ENCODE measurements at regions not wholly inside any gene's neighbourhood (a gene's known extent, or its start where the extent isn't known, plus 50 kb on each side); places are given as distances from the start of the nearest gene placed in this dataset.

GRCh38 chr10:47225219-47225927 is 74.6 kb upstream of the GDF10 start:
- no peak for DNase-seq (ENCODE audit: low read depth in 1 of 2, low spot score in 1 of 2)

DNA sequence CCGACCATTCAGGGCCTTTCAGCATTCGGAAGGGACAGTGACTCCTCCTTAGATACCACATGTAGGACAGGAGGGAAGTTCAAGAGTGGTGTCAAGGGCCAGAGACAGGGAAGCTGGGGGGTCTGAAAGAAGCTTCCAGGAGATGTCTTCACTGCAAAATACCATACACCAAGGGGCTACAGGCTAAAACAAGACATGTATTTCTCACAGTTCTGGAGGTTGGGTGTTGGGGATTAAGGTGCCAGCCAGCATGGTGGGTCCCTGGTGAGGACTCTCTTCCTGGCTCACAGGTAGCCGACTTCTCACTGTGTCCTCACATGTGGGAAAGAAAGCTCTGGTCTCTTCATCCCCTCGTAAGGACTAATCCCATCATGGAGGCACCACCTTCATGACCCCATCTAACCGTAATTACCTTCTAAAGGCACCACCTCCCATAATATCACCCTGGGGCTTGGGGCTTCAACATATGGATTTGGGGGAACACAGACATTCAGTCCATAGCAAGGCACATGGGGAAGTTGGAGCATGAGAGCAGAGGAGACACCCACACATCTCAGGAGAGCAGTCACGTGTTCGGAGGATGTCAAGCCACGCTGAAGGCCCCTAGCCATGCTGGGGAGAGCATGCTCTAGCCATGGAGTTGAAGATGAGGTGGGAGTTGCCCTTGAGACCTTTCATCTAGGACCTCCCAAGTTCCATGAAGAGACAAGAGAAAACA is 73.9 kb upstream of the GDF10 start:
- no peak for DNase-seq (ENCODE audit: low read depth in 1 of 2, low spot score in 1 of 2)

DNA sequence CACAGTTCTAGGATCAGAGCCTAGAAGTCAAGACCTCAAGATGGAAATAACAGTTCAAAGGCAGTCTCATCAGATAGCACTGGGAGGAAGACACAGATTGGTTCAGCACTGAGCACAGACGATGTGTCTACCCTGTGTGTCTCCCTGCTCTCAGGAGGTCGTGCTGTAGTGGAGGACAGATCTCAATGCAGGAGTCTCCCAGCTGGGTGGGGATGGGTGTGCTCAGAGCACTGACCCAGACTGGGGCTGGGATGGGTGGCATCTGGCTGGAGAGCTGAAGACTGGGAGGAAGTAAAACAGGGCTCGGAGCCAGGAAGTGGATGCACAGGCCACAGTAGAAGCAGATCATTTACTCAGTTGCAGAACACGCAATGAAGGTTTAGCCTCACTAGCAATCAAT is 69.5 kb upstream of the GDF10 start:
- no peak for DNase-seq (ENCODE audit: low read depth in 1 of 2, low spot score in 1 of 2)

- no peak for DNase-seq (ENCODE audit: low read depth in 1 of 2, low spot score in 1 of 2)
These were observed 69.0 kb upstream of the GDF10 start for GRCh38 chr10:47230957-47231356.

GRCh38 chr10:47231414-47231813 is 68.6 kb upstream of the GDF10 start:
- no peak for DNase-seq (ENCODE audit: low read depth in 1 of 2, low spot score in 1 of 2)

DNA sequence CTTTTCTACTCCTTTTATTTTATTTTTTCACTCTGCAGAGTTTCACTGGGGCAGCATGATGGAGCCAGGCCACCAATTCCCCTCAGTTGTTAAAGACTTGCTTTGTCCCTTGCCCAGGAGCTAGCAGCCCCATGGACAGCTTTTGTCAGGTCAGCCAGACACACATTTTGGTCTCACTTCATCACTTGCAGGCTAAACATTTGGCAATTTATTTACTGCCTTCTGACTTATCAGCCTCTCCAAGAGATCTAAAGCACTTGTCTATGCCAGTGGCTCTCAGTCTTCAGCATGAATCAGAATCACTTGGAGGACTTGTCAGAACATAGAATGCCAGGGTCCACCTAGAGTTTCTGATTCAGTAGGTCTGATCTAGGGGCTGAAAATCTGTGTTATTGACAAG is 66.4 kb upstream of the GDF10 start:
- no peak for DNase-seq (ENCODE audit: low read depth in 1 of 2, low spot score in 1 of 2)

DNA sequence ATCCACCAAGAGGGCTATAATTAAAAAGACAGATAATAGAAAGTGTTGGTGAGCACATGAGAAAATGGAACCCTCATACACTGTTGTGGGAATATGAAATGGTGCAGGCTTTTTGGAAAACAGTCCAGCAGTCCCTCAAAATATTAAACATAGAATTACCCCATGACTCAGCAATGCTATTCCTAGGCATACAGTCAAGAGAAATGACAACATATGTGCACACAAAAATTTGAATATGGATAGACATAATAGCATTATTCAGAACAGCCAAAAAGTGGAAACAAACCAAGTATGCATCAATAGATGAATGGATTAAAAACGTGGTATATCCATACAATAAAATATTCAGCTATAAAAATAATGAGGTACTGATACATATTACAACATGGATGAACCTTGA is 64.5 kb upstream of the GDF10 start:
- DNase-seq (ENCODE audit: low read depth in 1 of 2, low spot score in 1 of 2), result no peak

- DNase-seq (ENCODE audit: low read depth in 1 of 2, low spot score in 1 of 2), result no peak
These were observed 62.4 kb upstream of the GDF10 start for GRCh38 chr10:47237316-47238260.

GRCh38 chr10:47238331-47239095 is 61.5 kb upstream of the GDF10 start:
- DNase-seq (ENCODE audit: low read depth in 1 of 2, low spot score in 1 of 2), result no peak

GRCh38 chr10:47239211-47239610 is 60.8 kb upstream of the GDF10 start:
- DNase-seq (ENCODE audit: low read depth in 1 of 2, low spot score in 1 of 2), result no peak

DNA sequence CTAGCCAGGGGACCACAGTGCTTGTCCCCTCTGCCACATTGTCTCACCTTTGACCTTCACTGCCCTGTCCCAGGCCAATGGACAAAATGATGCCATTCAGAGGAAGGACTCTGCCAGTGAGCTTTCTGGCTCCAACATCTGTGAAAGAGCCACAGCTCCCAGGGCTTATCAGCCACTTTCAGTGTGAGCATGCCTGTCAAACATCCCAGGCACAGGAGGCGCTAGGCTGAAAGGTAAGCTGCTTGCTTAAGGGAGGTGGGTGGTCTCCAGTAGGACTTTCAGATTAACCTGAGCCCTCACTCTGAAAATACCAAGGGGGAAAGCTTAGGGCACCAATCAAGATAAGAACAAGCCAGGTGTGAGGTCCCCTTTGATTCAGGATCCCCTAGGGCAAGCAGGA is 59.8 kb upstream of the GDF10 start:
- DNase-seq (ENCODE audit: low read depth in 1 of 2, low spot score in 1 of 2), result no peak

DNA sequence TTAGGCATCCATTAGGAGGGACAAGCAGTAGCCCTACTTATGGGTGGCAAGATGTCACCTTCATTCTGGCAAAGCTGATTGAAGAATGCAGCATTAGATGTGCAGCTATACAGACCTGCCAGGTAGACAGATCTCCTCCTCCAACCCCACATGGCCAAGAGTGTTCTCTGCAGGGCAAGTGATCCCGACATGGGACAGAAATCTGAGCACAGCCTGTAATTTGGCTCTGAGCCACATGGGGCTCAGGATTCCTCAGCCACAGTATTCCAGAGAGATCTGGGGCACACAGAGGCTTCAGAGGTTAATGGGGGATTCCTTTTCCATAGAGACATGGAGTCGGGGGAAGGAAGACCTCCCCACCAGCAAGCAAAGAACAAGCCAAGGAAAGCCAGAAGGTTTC is 58.7 kb upstream of the GDF10 start:
- no peak for DNase-seq (ENCODE audit: low read depth in 1 of 2, low spot score in 1 of 2)

- no peak for DNase-seq (ENCODE audit: low read depth in 1 of 2, low spot score in 1 of 2)
These were observed 57.8 kb upstream of the GDF10 start for GRCh38 chr10:47241946-47242867.

GRCh38 chr10:47243356-47243755 is 56.6 kb upstream of the GDF10 start:
- no peak for DNase-seq (ENCODE audit: low read depth in 1 of 2, low spot score in 1 of 2)

DNA sequence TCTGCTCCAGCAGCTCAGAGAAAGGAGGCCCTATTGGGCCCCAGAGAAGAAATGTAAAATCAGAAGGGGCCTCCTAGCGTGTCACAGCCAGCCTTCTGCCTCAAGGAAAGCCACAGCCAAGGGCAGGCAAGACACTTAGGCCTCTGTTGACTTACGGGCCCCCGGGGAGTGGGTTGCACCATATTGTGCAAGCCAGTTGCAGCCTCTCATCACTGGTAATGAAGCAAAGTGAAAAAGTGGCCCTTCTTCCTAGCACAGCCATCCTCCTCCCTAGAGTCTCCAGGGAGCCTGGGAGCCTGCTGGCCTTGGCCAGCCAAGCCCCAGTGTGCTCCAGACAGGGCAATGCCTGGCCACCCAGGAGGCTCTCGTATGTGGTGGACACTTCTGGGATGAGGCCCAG is 56.2 kb upstream of the GDF10 start:
- no peak for DNase-seq (ENCODE audit: low read depth in 1 of 2, low spot score in 1 of 2)

DNA sequence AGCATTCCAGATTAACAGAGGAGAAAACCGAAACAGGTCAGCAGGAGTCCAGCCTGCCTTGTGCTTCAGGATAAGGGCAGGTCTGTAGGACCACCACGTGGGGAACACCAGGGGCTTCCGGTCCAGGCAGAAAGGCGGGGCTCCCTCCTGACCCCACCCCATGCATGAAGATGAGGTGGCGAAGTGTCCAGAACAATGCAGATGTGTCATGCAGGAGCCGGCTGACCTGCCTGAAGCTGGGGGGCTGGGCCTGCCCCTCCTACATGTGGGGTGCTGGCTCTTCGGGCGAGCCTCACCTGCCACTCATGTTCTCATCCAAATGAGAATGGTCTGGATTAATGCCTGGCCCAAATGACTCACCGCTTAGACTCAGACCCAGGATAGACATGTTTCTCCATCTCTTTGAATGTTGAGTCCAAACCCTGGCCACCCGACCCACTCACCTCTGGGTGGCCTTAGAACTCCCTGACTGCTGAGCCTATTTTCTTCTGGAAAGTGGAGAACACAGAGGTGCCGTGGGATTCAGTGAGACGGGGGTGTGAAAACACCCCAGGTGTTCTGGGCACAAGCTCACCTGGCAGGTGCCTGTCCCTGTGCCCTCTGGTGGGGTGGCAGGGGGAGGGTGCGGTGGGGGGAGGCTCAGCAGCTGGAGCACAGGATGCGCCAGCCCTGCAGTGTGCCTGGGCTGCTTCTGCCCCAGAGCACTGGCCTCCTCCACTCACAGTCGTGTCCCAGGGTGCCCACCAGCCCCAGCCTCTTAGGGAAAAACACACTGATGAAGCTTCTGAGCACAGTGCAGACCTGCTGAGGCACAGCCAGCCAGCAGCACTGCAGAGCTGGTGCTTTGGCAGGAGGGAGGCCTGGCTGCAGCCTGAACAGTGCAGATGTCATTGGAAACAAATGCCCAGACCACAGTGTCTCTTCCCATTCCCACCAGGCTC is 55.2 kb upstream of the GDF10 start:
- DNase-seq (ENCODE audit: low read depth in 1 of 2, low spot score in 1 of 2), result no peak

- DNase-seq (ENCODE audit: low read depth in 1 of 2, low spot score in 1 of 2), result no peak
These were observed 54.2 kb upstream of the GDF10 start for GRCh38 chr10:47245731-47246350.

DNA sequence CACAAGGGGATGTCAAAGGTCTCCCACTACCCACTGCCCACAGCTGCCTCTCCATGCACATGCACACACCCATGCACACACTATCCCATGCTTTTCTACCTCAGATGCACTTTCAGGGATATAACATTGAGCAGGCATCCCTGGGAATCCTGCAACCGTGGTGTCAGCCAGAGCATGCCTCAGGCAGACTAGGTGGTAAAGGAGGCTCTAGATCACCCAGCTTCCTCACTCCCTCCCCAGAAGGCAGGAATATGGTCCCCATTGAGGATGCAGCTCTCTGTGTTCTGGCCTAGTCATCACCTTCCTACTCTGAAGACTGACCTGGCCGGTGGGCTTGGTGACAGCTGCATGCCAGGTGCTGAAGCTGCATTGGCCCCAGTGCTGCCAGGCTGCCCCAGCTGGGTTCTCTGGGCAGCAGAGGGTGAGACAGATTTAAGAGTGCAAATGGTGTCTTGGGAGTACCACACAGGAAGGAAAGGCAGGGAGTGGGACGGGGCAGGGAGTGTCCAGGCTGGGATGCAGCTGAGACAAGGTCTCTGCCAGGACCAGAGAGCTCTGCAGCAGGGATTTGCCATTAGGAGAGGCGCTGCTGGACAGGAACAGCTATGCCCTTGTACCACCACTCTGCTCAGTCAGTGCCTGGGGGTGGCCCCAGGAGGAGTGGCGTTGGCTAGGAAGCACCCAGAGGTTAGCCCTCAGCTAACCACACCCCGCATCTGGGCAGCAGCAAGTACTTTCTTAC is 53.4 kb upstream of the GDF10 start:
- no peak for DNase-seq (ENCODE audit: low read depth in 1 of 2, low spot score in 1 of 2)
